K562 (cell line): ENCODE measurements at regions not wholly inside any gene's neighbourhood (a gene's known extent, or its start where the extent isn't known, plus 50 kb on each side); places are given as distances from the start of the nearest gene placed in this dataset.

Experiments
- GABPA ChIP-seq: fragments of 200-800 bp; sonication (Bioruptor generic); conservative IDR thresholded peaks from 2 replicates; pipeline ENCODE4 v1.6.1; 2016; ENCODE audit warnings: low read depth, missing genetic modification characterization, missing compliant biosample characterization
- MECOM ChIP-seq: fragments of 250-450 bp; sonication (Bioruptor Pico); IDR thresholded peaks from 2 replicates; pipeline ENCODE4 v1.8.0; 2022; ENCODE audit warnings: inconsistent platforms
- POLR2A ChIP-seq: fragments of 450-650 bp; conservative IDR thresholded peaks from 2 replicates; pipeline ENCODE4 v1.6.1; 2016
- POLR2AphosphoS5 ChIP-seq: IDR thresholded peaks from 2 replicates; pipeline ENCODE4 v1.6.1; 2011; ENCODE audit warnings: mild to moderate bottlenecking, low read depth, low read length, moderate library complexity; ENCODE audit not compliant: control insufficient read depth, insufficient read depth
- SMARCA5 ChIP-seq: fragments of 450-650 bp; IDR thresholded peaks from 2 replicates; pipeline ENCODE4 v1.6.1; 2016
- SRSF1 ChIP-seq: fragments of 200-400 bp; formaldehyde crosslinking; IDR thresholded peaks from 2 replicates; pipeline ENCODE4 v1.6.1; 2017; ENCODE audit warnings: mild to moderate bottlenecking, low read depth, low read length, moderate library complexity
- TARDBP ChIP-seq: fragments of 450-650 bp; IDR thresholded peaks from 2 replicates; pipeline ENCODE4 v1.6.1; 2016
- TFE3 ChIP-seq: fragments of 450-650 bp; formaldehyde crosslinking; IDR thresholded peaks from 2 replicates; pipeline ENCODE4 v1.4.0; 2020; ENCODE audit warnings: mild to moderate bottlenecking, mixed read lengths
- ZBTB33 ChIP-seq: sonication (generic); formaldehyde crosslinking; IDR thresholded peaks from 2 replicates; pipeline ENCODE4 v1.8.1; 2023; ENCODE audit warnings: mild to moderate bottlenecking, missing genetic modification reagents

GRCh38 chr7:76133164-76133775 is 68.4 kb upstream of the SRRM3 start:
- TF ChIP-seq SMARCA5 (no peak), POLR2A (no peak), GABPA (tag) (no peak), TFE3 (CRISPR knock-in tag) (no peak), SRSF1 (no peak), ZBTB33 (CRISPR knock-in tag) (no peak), MECOM (CRISPR knock-in tag) (no peak), TARDBP (no peak), POLR2AphosphoS5 (no peak)
